GM12865 (cell line): ENCODE measurements at regions not wholly inside any gene's neighbourhood (a gene's known extent, or its start where the extent isn't known, plus 50 kb on each side); places are given as distances from the start of the nearest gene placed in this dataset.
"Not testable (repeated sequence)": the region's sequence is repeated elsewhere in the genome, so short reads cannot be mapped to it uniquely, and the experiment has no call there.

Experiments
- DNase-seq: peaks from one replicate; pipeline ENCODE4 v3.0.0; 2010; ENCODE audit warnings: low read depth
- H3K4me3 ChIP-seq: 2 replicates; pipeline ENCODE4 v1.5.1; 2011; ENCODE audit warnings: mild to moderate bottlenecking, low read depth, low read length, control low read depth
- CTCF ChIP-seq: IDR thresholded peaks from 2 replicates; pipeline ENCODE4 v1.5.1; 2011; ENCODE audit warnings: low read length, control low read depth, low read depth, inconsistent platforms; ENCODE audit not compliant: insufficient read depth; ENCODE audit errors: missing control alignments

GRCh38 chr3:78096488-78097255 lies 1056.8 kb downstream of the ROBO2 start:
- H3K4me3 ChIP-seq = no peak overlapping the region
- no peak for TF ChIP-seq CTCF
- no peak for DNase-seq

GRCh38 chr3:78098367-78098766 lies 1058.5 kb downstream of the ROBO2 start:
- no peak overlapping the region for H3K4me3 ChIP-seq
- DNase-seq = no peak
- no peak for TF ChIP-seq CTCF

GRCh38 chr3:78101384-78101783 lies 1061.5 kb downstream of the ROBO2 start:
- no peak overlapping the region for H3K4me3 ChIP-seq
- TF ChIP-seq CTCF = no peak
- DNase-seq = no peak

- not testable (repeated sequence) for DNase-seq, H3K4me3 ChIP-seq
These were observed 1068.5 kb downstream of the ROBO2 start for GRCh38 chr3:78108269-78108961.

- no peak for DNase-seq
- no peak for TF ChIP-seq CTCF
- H3K4me3 ChIP-seq = no peak overlapping the region
These were observed 1072.6 kb downstream of the ROBO2 start for GRCh38 chr3:78112291-78113010.

GRCh38 chr3:78115983-78116382 lies 1076.1 kb downstream of the ROBO2 start:
- no peak overlapping the region for H3K4me3 ChIP-seq
- DNase-seq = no peak
- no peak for TF ChIP-seq CTCF

GRCh38 chr3:78116874-78117273 lies 1077.0 kb downstream of the ROBO2 start:
- no peak for DNase-seq
- no peak for TF ChIP-seq CTCF
- no peak overlapping the region for H3K4me3 ChIP-seq
